ENCODE measurements at regions not wholly inside any gene's neighbourhood (a gene's known extent, or its start where the extent isn't known, plus 50 kb on each side); places are given as distances from the start of the nearest gene placed in this dataset.

DNA sequence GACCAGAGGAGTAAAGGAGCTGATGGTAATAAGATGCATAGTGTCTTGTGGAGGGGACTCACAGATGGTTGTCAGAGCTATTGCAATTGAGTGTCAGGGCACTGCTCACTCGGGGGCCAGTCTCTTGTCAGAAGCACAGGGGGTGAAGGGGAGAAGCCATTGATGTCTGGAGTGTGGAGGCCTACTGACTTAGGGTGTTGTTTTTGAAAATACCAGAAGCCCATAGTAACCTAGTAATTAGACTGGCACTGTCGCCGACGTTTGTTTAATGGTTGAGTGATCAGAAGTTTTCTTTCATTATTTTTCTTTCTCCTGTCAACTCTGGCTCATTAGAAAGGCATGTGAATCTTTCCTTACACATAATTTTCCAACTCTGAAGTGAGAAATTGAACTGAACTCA, 151.6 kb upstream of the TENM4 start:
- TF ChIP-seq, protein P1, sequence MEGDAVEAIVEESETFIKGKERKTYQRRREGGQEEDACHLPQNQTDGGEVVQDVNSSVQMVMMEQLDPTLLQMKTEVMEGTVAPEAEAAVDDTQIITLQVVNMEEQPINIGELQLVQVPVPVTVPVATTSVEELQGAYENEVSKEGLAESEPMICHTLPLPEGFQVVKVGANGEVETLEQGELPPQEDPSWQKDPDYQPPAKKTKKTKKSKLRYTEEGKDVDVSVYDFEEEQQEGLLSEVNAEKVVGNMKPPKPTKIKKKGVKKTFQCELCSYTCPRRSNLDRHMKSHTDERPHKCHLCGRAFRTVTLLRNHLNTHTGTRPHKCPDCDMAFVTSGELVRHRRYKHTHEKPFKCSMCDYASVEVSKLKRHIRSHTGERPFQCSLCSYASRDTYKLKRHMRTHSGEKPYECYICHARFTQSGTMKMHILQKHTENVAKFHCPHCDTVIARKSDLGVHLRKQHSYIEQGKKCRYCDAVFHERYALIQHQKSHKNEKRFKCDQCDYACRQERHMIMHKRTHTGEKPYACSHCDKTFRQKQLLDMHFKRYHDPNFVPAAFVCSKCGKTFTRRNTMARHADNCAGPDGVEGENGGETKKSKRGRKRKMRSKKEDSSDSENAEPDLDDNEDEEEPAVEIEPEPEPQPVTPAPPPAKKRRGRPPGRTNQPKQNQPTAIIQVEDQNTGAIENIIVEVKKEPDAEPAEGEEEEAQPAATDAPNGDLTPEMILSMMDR (conservative IDR thresholded peaks at IDR 0.05; ENCODE audit: low read length) = no peak
- no peak for TF ChIP-seq EZH2phosphoT487 (IDR thresholded peaks at IDR 0.05; ENCODE audit: borderline replicate concordance, low read depth, low read length)
